GM06990 (cell line): ENCODE measurements at regions not wholly inside any gene's neighbourhood (a gene's known extent, or its start where the extent isn't known, plus 50 kb on each side); places are given as distances from the start of the nearest gene placed in this dataset.
A peak's percentile ranks its signal among the peaks of the same experiment; 100 is the strongest.
"Not testable (repeated sequence)": the region's sequence is repeated elsewhere in the genome, so short reads cannot be mapped to it uniquely, and the experiment has no call there.

Experiments used
- DNase-seq: peaks from one replicate; pipeline ENCODE4 v3.0.0-alpha.2; 2011; ENCODE audit not compliant: insufficient read length; ENCODE audit errors: extremely low read depth
- H3K27me3 ChIP-seq: replicated peaks from 2 replicates; pipeline ENCODE4 v1.6.0; 2011; ENCODE audit warnings: low read length; ENCODE audit not compliant: control insufficient read depth, insufficient read depth
- H3K36me3 ChIP-seq: 2 replicates; pipeline ENCODE4 v1.5.1; 2011; ENCODE audit warnings: low read length; ENCODE audit not compliant: control insufficient read depth, insufficient read depth
- H3K4me3 ChIP-seq: replicated peaks from 2 replicates; pipeline ENCODE4 v1.5.1; 2011; ENCODE audit warnings: low read depth, mild to moderate bottlenecking, control low read depth, low read length
- CTCF ChIP-seq: IDR thresholded peaks from 2 replicates; pipeline ENCODE4 v1.5.1; 2011; ENCODE audit warnings: low read length, control low read depth, mild to moderate bottlenecking, inconsistent platforms; ENCODE audit not compliant: insufficient read depth, poor library complexity, severe bottlenecking

- DNase-seq = no peak
- no peak for TF ChIP-seq CTCF
- H3K27me3 ChIP-seq = no peaks in the 10 kb centered on the region
- no peak overlapping the region for H3K4me3 ChIP-seq
- no peaks in the 10 kb centered on the region for H3K36me3 ChIP-seq
Observed at GRCh38 chr15:53827355-53827754, 67.9 kb upstream of the WDR72 start.

GRCh38 chr15:53811530-53811929, 52.1 kb upstream of the WDR72 start:
- H3K4me3 ChIP-seq = no peak overlapping the region
- no peaks in the 10 kb centered on the region for H3K36me3 ChIP-seq
- peak; percentile 24 for TF ChIP-seq CTCF
- H3K27me3 ChIP-seq = no peaks in the 10 kb centered on the region
- DNase-seq = no peak

GRCh38 chr15:53810306-53810705, 50.8 kb upstream of the WDR72 start:
- DNase-seq, H3K36me3 ChIP-seq, H3K4me3 ChIP-seq, H3K27me3 ChIP-seq: not testable (repeated sequence)
